ENCODE measurements at regions not wholly inside any gene's neighbourhood (a gene's known extent, or its start where the extent isn't known, plus 50 kb on each side); places are given as distances from the start of the nearest gene placed in this dataset.

DNA sequence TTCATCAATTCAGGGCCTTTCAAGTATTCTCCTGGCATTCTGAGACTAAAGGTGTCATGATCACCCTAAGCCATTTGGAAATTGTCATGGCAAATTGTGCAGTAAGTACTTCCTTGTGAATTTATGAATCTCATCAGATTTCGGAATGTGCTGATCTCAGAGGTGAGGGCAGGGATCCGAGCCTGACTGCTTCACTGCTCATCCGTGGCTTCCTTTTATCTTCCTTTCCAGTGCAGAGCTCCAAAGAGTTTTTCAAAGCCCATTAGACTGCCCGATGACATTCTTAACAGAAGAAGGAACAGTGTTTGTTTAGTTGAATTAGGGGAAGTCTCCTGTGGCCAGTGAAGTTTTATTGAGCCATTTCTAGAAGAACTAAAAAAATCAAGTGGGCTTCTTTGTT is 182.8 kb upstream of the GDNF start:
- DNase-seq: no peak

DNA sequence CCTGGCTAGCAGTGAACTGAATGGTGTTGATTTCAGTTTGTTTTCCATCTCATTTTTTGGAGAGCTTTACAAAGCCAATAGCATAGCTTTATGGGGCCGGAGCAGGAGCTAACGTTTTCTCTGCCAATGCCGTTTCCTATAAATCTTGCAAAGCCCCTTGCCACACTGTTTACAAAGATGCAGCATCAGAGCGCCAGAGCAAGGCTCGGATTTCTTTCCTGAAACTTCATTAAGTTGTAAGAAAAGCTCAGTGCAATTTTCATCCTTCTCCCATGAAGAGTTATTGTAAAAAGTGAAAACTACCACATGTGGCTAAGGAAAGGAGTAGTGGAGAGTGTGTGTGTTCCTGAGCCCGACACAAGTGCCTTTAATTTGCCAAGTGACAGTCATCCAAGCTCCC is 178.2 kb upstream of the GDNF start:
- no peak for DNase-seq

DNA sequence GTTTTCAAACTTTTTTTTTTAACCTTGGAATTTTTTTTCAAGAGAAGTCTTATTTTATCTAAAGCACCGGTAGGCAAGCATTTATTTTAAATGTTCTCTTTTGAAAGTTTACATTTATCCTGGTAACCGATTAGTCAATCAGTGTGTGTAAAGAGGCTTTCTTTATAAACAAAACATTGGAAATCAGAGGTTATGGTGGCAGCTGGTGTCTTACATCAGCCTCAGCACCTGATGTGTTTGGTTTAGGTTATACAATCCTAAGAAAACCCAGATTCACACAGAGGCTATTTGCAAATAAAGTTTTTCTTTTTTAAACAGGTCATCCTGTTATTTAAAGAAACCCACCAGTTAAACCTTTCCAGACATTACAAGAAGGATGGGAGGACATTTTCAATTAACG is 173.3 kb upstream of the GDNF start:
- DNase-seq: no peak

DNA sequence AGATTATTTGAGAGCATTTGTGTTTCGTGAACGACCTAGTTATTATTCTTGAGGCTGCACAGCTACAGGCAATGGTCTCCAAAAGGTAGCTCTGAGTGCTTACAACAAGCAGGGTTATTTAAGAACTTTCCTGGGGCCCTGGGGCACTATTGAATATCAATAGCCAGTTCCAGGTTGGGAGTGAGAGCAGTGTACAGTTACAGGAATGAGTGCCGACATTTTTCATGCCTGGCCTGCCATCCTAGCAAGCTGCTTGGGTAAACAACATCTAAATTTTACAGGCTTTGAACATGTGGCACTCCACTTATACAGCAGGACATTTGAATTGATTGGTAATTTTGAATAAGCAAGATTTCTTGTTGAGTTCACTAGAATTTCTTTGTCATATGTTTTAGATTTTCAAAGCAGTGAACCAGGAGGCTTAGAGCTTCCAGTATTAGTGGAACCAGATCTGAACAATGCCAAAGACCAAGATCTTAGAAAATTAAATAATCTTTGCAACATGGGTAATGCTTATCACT is 171.9 kb upstream of the GDNF start:
- DNase-seq: no peak

DNA sequence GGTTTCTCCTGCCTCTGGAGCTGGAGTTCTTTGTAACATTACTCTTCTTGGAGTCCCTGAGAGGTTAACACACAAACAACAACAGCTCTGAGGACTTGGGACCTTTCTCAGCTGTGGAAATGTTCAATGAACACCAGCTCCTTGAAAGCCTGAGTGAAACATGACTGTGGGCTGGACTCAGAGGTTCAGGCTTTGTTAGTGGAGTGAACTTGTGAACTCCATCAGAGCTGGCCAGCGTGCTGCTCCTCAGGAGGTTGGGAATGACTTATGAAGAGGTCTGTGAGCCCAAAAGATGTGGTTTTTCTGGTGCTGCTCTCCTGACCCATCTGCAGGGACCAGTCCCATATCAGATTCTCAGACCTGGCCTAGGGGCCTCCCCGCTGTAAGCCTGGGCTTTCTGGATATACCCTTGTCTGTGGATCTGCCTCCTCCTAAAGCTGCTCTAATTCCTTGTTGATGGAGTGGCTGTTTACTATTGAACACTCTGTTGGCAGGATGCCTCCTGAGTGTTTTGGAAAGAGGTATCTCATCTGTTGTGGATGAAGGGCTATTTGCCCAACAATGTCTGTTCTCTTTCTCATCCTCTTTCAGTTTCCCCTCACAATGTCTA is 170.0 kb upstream of the GDNF start:
- no peak for DNase-seq

DNA sequence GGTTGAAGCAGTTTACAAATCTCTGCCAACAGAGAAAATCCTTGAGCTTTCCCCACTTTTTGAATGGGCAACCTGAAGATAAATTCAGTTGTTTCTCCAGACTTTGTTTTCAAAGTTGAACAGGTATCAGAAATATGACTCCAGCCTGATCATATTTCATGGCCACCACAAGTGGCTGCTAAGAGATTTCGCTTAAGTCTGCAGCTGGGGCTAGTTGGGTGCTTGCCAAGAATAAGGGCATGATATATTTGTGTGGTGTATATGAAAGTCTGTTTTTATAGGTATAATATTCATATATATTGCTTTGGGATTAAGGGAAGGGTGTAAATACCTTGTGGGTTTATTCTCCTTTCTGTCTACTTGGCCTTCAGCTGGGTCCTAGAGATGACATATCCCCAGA is 168.4 kb upstream of the GDNF start:
- DNase-seq: no peak

DNA sequence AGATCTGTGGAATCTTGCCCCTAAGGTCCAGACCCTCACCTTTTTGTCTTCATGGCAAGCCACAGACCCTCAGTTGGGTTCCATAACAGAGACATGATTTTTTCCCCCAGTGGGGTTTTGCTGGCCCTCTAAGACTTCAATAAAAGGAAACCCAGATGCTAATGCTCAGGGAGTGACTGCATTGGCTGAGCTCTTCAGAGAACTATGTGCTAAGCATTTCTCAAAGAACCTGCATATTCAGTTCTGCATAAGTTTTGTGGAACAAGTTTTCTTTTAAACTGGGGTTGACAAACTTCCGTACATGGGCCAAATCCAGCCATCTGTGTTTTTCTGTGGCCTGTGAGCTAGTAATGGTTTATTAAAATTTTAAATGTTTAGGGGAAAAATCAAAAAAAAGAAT is 159.8 kb upstream of the GDNF start:
- no peak for DNase-seq

DNA sequence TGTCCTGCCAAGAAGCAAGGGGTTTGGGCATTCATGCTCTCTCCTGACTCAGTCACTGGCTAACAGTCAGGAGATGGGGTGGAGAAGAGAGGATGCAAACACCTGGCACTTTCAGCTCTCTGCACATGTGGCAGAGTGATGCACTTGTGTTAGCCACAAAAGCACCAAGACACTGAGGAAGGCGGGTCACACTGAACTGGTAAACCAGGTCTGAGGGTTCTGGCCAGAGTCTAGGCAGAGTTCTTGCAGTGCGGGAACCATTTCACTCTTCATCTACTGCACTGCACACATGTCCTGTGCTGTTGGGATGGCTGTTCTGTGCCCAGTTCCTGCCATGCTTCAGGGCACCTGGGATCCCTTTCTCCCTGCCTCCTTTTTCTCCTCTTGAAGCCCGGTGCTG is 157.1 kb upstream of the GDNF start:
- DNase-seq: no peak

DNA sequence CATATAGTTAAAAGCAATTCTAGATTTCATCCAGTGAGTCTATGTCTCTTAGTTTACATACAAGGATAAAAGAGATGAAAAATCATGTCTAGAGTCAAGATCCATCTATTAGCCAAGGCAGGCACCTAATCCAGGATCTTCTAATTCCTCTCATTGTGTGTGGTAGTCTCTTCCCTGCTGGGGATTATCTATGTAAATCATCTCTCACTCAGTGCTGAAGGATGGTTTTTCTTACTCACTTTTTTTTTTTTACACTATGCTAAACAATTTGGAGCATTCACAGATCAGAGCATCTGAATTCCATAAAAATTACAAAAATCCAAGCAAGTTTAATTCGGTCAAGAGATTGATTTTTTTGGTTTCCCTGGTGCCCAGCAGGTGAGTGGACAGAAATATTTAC is 154.9 kb upstream of the GDNF start:
- DNase-seq: no peak

DNA sequence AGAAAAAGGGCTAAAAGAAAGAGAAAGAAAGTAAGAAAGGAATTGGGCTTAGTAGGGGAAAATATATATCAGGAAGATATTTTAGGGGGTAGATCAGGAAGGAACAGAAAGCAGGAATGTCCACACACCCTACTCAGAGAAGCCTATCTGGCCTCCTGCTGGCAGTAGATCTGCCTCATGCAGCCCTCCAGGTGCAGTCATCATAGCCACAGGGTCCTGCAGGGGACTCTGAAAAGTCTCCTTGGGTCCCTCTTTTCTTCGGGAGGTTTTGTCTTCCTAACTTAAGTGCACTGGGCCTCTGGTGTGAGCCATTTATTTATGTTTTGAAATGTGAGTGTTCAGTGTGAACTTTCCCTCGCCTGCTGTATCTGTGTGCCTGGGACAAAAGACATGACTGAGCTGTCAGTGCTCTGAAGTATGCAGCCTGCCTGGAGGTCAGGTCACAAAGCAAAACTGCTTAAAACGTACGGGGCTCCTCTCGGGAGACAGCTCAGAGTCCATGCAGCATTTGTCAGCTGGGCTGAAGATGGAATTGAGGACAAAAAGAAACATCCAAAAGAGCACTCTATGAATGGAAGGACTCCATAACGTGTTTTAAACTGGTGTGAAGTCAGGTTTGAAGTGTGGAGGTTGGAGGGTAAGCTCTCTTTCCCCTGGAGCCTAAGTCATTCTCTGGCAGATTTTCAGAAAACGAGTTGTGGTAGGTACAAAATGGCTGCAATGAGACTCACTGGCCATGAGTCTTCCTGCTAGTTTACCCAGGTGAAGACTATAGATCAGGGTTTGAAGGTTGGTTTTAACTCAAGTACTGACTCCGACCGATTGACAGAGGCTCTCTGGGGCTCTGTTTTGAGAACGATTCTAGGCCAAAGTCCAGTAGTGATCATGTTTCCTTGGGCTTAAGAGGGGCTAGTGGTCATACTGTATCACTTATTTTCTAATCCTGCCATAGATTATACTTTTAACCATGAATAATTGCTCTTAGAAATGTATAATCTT is 151.8 kb upstream of the GDNF start:
- DNase-seq: no peak

DNA sequence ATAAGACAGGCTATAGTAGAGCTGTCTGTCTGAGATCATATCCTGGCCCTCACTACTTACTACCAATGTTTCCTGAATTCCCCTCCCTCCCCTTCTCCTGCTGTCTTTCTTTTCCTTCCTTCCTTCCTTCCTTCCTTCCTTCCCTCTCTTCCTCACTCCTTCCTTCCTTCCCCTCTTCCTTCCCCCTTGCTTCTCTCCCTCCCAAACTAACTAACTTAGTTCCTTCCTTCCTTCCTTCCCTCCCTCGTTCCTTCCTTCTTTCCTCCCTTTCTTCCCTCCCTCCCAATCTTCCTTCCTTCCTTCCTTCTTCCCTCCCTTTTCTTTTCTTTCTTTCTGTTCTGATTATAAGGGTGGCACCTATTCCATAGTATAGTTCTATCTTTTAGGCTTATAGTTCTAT is 150.0 kb upstream of the GDNF start:
- DNase-seq: no peak

DNA sequence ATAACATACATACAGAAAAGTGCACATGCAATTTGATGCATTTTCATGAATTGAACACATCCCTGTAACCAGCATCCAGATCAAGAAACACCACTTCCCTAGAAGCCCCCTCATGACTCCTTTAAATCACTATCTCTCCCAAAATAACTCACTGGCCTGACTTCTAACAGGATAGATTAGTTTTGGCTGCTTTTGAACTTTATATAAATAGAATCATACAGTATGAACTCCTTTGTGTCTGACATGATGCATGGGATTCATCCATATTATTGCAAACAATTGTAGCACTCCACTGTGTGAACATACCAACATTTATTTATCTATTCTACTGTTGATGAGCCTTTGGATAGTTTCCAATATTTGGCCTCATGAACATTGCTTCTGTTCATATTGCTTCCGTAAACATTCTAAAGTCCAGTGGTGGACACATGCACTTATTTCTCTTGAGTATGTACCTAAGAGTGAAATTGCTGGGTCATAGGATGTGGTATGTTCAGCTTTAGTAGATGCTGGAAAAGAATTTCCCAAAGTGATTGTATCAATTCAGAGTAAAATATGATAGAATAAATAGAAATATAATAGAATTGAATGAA is 148.7 kb upstream of the GDNF start:
- DNase-seq: no peak

DNA sequence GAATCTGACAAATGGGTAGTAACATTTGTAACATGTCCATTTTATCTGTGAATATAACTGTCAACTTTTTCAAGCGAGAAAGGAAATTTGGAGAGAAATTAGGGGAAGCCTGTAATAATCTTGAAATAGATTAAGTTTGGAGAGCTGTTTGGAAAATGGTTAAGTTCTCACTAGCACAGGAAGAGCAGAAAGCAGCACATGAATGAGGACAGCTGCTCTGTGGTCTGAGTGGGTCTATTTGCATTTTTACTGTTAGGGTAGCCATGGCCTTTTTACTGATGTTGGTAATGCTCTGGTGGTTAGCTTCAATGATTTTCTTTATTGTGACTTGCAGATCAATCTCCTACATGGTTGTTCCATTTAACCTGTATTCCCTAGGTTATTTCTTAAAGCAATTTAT is 144.5 kb upstream of the GDNF start:
- DNase-seq: no peak

DNA sequence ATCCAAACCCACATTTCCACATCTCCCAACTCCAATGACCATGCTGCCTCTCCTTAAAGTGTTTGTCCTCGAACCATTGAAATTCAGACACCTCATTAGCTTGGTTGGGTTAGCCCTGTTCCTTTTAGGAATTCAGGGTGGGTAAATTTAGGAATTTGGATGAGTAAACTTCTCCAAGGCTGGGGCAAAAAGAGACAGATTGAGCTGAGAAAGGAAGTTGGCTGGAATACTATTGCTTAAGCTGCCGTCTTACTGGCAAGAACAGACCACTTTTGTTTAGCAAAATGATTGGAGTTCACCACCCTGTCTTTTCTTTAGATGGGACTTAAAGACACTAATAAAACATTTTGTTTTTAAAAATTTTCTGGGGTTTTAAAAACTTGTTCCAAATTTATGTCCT is 143.6 kb upstream of the GDNF start:
- DNase-seq: no peak

DNA sequence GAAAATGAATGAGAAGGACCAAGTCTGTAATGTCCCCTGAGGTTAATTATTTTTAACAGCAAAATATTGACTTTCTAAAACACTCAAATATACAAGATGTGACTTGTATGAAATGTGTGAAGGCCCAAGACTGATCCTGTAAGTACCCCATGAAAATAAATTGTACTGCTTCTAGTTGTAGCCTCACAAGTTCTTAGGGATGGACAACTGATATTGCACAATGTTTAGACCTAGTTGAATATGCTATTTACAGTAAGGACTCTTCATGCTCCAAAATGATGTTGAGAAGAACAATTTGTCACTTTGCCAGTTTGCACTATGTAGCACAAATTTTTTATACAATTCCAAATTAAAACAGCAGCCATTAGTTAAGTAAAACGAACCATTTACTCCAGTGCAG is 139.7 kb upstream of the GDNF start:
- DNase-seq: no peak

DNA sequence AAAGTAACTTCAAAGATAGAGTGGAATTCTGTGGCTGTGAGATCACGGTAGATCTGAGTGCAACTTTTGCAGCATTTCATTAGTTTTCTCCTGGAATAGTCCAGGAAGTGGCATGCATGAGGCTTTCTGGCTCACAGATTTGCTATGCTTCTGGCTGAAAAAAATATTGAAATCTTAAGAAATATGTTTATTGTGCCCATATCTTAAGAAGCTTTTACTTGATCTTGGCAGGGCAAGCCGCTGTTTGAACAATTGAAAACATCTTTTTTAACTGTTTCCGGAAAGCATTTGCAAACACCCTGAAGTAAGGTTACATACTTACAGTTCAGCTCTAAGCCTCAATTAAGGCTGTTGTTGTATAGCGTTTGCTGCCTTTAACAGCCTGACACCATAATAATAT is 135.7 kb upstream of the GDNF start:
- DNase-seq: no peak

DNA sequence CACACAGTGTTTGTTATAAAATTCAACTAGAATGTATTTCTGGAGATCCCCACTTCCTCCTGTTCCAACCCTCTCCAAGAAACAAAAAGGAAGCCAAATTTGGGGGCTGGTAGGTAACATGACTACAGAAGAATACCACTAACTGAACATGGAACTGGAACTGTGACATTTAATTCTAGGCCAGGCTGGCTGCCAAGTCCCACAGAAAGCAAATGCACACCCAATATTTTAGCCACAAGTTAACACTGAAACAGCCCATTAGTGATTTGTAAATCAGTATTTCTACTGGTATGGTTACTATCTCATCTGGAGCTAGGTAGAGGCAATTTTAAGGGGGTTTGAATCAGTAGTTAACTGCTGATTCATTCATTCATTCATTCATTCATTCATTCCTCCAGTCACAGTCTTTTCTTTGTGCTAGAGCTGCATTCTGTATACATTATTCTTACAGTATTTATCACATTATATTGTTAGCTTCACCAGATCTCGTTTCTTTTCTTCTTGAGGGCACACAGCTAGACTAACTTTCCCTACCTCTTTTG is 131.7 kb upstream of the GDNF start:
- DNase-seq: no peak

DNA sequence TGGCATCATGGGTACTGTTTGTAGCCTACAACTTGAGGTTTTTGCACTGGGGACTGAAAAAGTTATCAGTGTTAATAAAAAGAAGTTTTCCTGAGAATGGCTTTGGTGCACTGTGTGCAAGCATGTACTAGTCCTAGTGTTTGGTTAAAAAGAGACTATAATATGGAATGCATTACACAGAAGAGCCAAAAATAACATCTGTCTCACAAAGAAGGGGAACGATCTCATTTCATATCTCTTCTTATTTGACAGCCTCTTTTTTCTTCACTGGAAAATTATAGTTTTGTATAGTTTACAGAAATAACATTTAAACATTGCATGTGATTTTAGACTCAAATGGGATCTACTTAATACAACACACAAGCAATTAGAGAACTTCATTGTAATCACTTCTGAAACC is 127.0 kb upstream of the GDNF start:
- no peak for DNase-seq

DNA sequence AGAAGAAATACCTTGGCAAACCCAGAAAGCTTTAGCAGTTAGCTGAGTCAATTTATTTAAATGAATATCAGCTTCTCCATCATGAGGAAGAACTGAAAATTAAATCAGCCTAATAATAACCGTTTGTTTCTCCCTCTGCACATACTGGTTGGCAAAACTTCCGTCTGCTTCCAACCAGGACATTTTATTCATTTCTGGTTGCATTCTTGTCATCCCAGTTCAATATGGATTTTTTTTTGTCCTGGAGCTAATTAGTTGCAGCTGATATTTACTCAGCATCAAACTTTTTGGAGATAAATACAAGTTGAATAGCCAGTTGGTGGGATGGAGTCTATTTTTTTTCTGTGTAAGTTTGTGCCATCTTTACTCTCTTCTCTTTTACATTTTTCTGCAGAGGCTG is 126.5 kb upstream of the GDNF start:
- no peak for DNase-seq

DNA sequence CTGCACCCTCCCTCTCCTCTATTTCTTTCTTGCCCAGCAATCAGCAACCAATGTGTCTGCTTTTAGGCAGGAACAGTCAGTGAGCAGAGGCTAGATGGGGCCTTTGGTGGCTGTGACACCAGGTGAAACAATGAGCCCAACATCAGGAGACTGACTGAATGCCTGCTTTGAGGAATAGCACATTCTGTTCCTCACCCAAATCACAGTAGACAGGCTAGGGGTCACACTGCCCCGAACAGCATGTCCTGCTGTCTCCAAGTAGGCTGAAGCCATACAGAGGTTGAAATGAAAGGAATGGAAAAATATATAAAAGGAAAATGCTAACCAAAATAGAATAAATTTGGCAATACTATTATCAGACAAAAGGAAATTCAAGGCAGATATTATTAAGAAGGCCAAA is 122.5 kb upstream of the GDNF start:
- DNase-seq: no peak

DNA sequence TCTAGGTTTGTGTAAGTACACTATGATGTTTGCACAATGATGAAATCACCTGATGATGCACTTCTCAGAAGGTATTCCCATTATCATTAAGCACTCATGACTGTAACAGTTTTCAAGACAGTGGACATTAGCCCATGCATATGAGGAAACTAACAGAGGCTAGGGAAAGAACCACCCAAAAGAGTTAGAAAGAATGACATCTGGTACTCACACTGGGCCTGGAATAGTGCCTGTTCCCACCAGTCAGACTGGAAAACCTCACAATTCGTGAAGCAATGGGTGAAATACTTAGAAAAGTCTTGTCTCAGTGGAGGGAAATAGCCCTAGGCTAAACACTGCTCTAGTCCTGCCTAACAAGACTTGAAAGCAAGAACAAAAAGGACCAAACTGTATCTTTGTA is 117.4 kb upstream of the GDNF start:
- no peak for DNase-seq

DNA sequence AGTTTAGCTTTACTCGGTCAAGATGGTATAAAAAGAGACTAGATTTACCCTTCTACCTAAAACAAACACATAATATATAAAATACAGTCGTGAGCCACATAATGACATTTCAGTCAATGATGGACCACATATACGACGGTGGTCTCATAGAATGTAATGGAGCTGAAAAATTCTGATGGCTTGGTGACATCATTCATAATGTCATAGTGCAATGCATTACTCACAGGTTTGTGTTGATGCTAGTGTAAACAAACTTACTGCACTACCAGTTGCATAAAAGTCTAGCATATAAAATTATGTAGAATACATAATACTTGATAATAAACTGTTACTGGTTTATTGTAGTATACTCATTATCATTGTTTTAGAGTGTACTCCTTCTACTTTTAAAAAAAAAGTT is 115.9 kb upstream of the GDNF start:
- DNase-seq: no peak

DNA sequence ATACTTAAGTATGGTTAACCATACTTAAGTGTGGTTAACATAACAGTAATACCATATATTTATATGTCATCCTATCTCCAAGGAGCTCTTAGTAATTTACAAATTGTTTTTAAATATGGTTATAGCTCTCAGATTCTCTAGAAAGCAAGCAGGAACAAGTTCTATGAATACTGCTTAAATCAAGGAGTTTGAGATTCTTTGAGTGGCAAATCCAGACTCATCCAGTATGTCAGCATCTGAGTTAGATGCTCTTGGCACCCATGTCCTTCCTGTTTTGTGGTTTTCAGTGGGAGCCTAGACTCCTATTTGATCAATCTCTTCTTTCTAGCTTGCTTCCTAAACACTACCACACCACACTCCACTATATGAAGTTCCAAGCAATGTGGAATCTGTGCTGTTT is 114.7 kb upstream of the GDNF start:
- DNase-seq: no peak
